Adipocyte (in vitro differentiated cells): ENCODE measurements at regions not wholly inside any gene's neighbourhood (a gene's known extent, or its start where the extent isn't known, plus 50 kb on each side); places are given as distances from the start of the nearest gene placed in this dataset.
A peak's percentile ranks its signal among the peaks of the same experiment; 100 is the strongest.

Experiments
- DNase-seq: peaks from one replicate; pipeline ENCODE4 v3.0.0-alpha.2; 2015; ENCODE audit warnings: low read depth
- H3K27me3 ChIP-seq: replicated peaks from 2 replicates; pipeline ENCODE4 v1.7.0; 2013; ENCODE audit warnings: mild to moderate bottlenecking, low read length, moderate library complexity; ENCODE audit not compliant: control insufficient read depth, insufficient read depth
- H3K36me3 ChIP-seq: 2 replicates; pipeline ENCODE4 v1.7.0; 2013; ENCODE audit warnings: low read length, mild to moderate bottlenecking, moderate library complexity; ENCODE audit not compliant: control insufficient read depth, insufficient read depth, severe bottlenecking
- H3K4me1 ChIP-seq: 2 replicates; pipeline ENCODE4 v1.7.0; 2013; ENCODE audit warnings: mild to moderate bottlenecking, low read length, moderate library complexity; ENCODE audit not compliant: control insufficient read depth, insufficient read depth
- H3K4me3 ChIP-seq: 2 replicates; pipeline ENCODE4 v1.7.0; 2013; ENCODE audit warnings: mild to moderate bottlenecking, low read length, moderate library complexity
- H3K9ac ChIP-seq: 2 replicates; pipeline ENCODE4 v1.7.0; 2013; ENCODE audit warnings: mild to moderate bottlenecking, low read length, moderate library complexity
- H3K9me3 ChIP-seq: 2 replicates; pipeline ENCODE4 v1.7.0; 2013; ENCODE audit warnings: mild to moderate bottlenecking, low read length, moderate library complexity; ENCODE audit not compliant: control insufficient read depth

GRCh38 chr7:81648716-81649115 lies 121.1 kb downstream of the HGF start:
- Histone ChIP-seq H3K36me3 (no peaks in the 10 kb centered on the region), H3K4me3 (no peak overlapping the region), H3K27me3 (no peaks in the 10 kb centered on the region), H3K9ac (no peak overlapping the region), H3K9me3 (peaks cover 29% of the 10 kb centered on the region), H3K4me1 (no peaks in the 10 kb centered on the region)
- DNase-seq: no peak

- no peak for DNase-seq
- Histone ChIP-seq H3K4me1 (no peaks in the 10 kb centered on the region), H3K4me3 (no peak overlapping the region), H3K9ac (no peak overlapping the region), H3K36me3 (no peaks in the 10 kb centered on the region), H3K9me3 (no peaks in the 10 kb centered on the region), H3K27me3 (no peaks in the 10 kb centered on the region)
Measured at GRCh38 chr7:81645435-81645834, 124.4 kb downstream of the HGF start.

GRCh38 chr7:81641873-81642272 lies 128.0 kb downstream of the HGF start:
- no peaks in the 10 kb centered on the region for H3K27me3 ChIP-seq
- H3K9me3 ChIP-seq: no peaks in the 10 kb centered on the region
- H3K36me3 ChIP-seq: no peaks in the 10 kb centered on the region
- no peak for DNase-seq
- no peak overlapping the region for H3K4me3 ChIP-seq
- H3K9ac ChIP-seq: no peak overlapping the region
- H3K4me1 ChIP-seq: peaks cover 27% of the 10 kb centered on the region

- Histone ChIP-seq H3K27me3 (no peaks in the 10 kb centered on the region), H3K4me1 (peaks cover 33% of the 10 kb centered on the region), H3K9me3 (no peaks in the 10 kb centered on the region), H3K36me3 (no peaks in the 10 kb centered on the region), H3K4me3 (peak overlapping the region; percentile 23), H3K9ac (peak overlapping the region; percentile 59)
- DNase-seq: peak; percentile 84
Measured at GRCh38 chr7:81638198-81638597, 131.6 kb downstream of the HGF start.

GRCh38 chr7:81637534-81637933 lies 132.3 kb downstream of the HGF start:
- Histone ChIP-seq H3K4me3 (peak overlapping the region; percentile 23), H3K4me1 (peaks cover 33% of the 10 kb centered on the region), H3K9ac (peak overlapping the region; percentile 59), H3K27me3 (no peaks in the 10 kb centered on the region), H3K36me3 (no peaks in the 10 kb centered on the region), H3K9me3 (no peaks in the 10 kb centered on the region)
- DNase-seq: no peak

GRCh38 chr7:81632418-81632817 lies 137.4 kb downstream of the HGF start:
- H3K4me3 ChIP-seq: no peak overlapping the region
- no peak overlapping the region for H3K9ac ChIP-seq
- no peaks in the 10 kb centered on the region for H3K27me3 ChIP-seq
- peaks cover 14% of the 10 kb centered on the region for H3K4me1 ChIP-seq
- H3K36me3 ChIP-seq: no peaks in the 10 kb centered on the region
- H3K9me3 ChIP-seq: no peaks in the 10 kb centered on the region
- no peak for DNase-seq

GRCh38 chr7:81630600-81630999 lies 139.2 kb downstream of the HGF start:
- H3K9me3 ChIP-seq: no peaks in the 10 kb centered on the region
- peaks cover 16% of the 10 kb centered on the region for H3K4me1 ChIP-seq
- no peaks in the 10 kb centered on the region for H3K27me3 ChIP-seq
- H3K36me3 ChIP-seq: no peaks in the 10 kb centered on the region
- H3K9ac ChIP-seq: no peak overlapping the region
- no peak for DNase-seq
- H3K4me3 ChIP-seq: no peak overlapping the region

GRCh38 chr7:81629702-81630101 lies 140.1 kb downstream of the HGF start:
- no peaks in the 10 kb centered on the region for H3K36me3 ChIP-seq
- H3K9ac ChIP-seq: no peak overlapping the region
- no peaks in the 10 kb centered on the region for H3K9me3 ChIP-seq
- H3K4me3 ChIP-seq: no peak overlapping the region
- H3K4me1 ChIP-seq: peaks cover 25% of the 10 kb centered on the region
- DNase-seq: no peak
- H3K27me3 ChIP-seq: no peaks in the 10 kb centered on the region

GRCh38 chr7:81628951-81629350 lies 140.9 kb downstream of the HGF start:
- Histone ChIP-seq H3K4me3 (no peak overlapping the region), H3K4me1 (peaks cover 30% of the 10 kb centered on the region), H3K9me3 (no peaks in the 10 kb centered on the region), H3K27me3 (no peaks in the 10 kb centered on the region), H3K36me3 (no peaks in the 10 kb centered on the region), H3K9ac (no peak overlapping the region)
- DNase-seq: no peak

- no peak overlapping the region for H3K4me3 ChIP-seq
- H3K9me3 ChIP-seq: no peaks in the 10 kb centered on the region
- H3K27me3 ChIP-seq: no peaks in the 10 kb centered on the region
- H3K4me1 ChIP-seq: peaks cover 34% of the 10 kb centered on the region
- DNase-seq: peak; percentile 25
- H3K36me3 ChIP-seq: no peaks in the 10 kb centered on the region
- H3K9ac ChIP-seq: no peak overlapping the region
Measured at GRCh38 chr7:81627536-81628287, 142.1 kb downstream of the HGF start.

- H3K9ac ChIP-seq: no peak overlapping the region
- DNase-seq: peak; percentile 30
- no peaks in the 10 kb centered on the region for H3K36me3 ChIP-seq
- peaks cover 34% of the 10 kb centered on the region for H3K4me1 ChIP-seq
- H3K27me3 ChIP-seq: no peaks in the 10 kb centered on the region
- H3K4me3 ChIP-seq: no peak overlapping the region
- no peaks in the 10 kb centered on the region for H3K9me3 ChIP-seq
Measured at GRCh38 chr7:81626008-81626407, 143.8 kb downstream of the HGF start.
